HEK293 (cell line): ENCODE measurements at regions not wholly inside any gene's neighbourhood (a gene's known extent, or its start where the extent isn't known, plus 50 kb on each side); places are given as distances from the start of the nearest gene placed in this dataset.

Source experiments
- CTCF ChIA-PET: fragments of 350-600 bp; formaldehyde crosslinking; extraction: SDS; loops from one replicate; lab custom pipeline; 2021; ENCODE audit warnings: antibody characterized with exemption; lab: Yijun Ruan, JAX
- POLR2A ChIA-PET: fragments of 300-600 bp; formaldehyde crosslinking; extraction: SDS; loops from one replicate; lab custom pipeline; 2020; ENCODE audit warnings: antibody characterized with exemption, inconsistent platforms; lab: Yijun Ruan, JAX
- H3K27ac ChIP-seq: fragments of 200-500 bp; sonication (Bioruptor generic); 2 replicates; pipeline ENCODE4 v1.5.1; 2014; ENCODE audit warnings: low read depth, low read length, control low read depth, inconsistent platforms; ENCODE audit errors: extremely low read depth
- H3K36me3 ChIP-seq, 2 experiments: fragments of 200-500 bp in 1 of 2; sonication (Bioruptor generic) in 1 of 2; 1 replicate in 1 of 2; 2 replicates in 1 of 2; pipeline ENCODE4 v1.5.1; 2014 to 2017; ENCODE audit warnings: inconsistent platforms in 2 of 2, low read length in 2 of 2; ENCODE audit not compliant: control insufficient read depth in 2 of 2, insufficient read depth in 1 of 2
- H3K4me1 ChIP-seq: fragments of 200-500 bp; sonication (Bioruptor generic); 2 replicates; pipeline ENCODE4 v1.5.1; 2014; ENCODE audit warnings: mild to moderate bottlenecking, low read length, inconsistent platforms; ENCODE audit not compliant: control insufficient read depth, insufficient read depth
- H3K4me3 ChIP-seq: 2 replicates; pipeline ENCODE4 v1.5.1; 2011; ENCODE audit warnings: low read depth, mild to moderate bottlenecking, control low read depth, low read length, moderate library complexity
- H3K9me3 ChIP-seq: fragments of 200-500 bp; sonication (Bioruptor generic); 2 replicates; pipeline ENCODE4 v1.5.1; 2014; ENCODE audit warnings: low read depth, low read length, inconsistent platforms; ENCODE audit not compliant: control insufficient read depth, insufficient read depth
- OSR2 ChIP-seq: fragments of 450-650 bp; formaldehyde crosslinking; IDR thresholded peaks from 2 replicates; pipeline ENCODE4 v1.5.1; 2016; ENCODE audit warnings: missing biosample characterization, missing genetic modification characterization
- WT1 ChIP-seq: fragments of 450-650 bp; formaldehyde crosslinking; IDR thresholded peaks from 2 replicates; pipeline ENCODE4 v1.5.1; 2016; ENCODE audit warnings: missing biosample characterization, missing genetic modification characterization
- YY2 ChIP-seq: fragments of 450-650 bp; formaldehyde crosslinking; IDR thresholded peaks from 2 replicates; pipeline ENCODE4 v1.5.1; 2016; ENCODE audit warnings: missing biosample characterization, missing genetic modification characterization
- ZNF133 ChIP-seq: fragments of 450-650 bp; formaldehyde crosslinking; IDR thresholded peaks from 2 replicates; pipeline ENCODE4 v1.5.1; 2016; ENCODE audit warnings: missing biosample characterization, missing genetic modification characterization
- ZNF174 ChIP-seq: fragments of 450-650 bp; formaldehyde crosslinking; IDR thresholded peaks from 2 replicates; pipeline ENCODE4 v1.5.0; 2017; ENCODE audit warnings: missing biosample characterization, mild to moderate bottlenecking, missing genetic modification characterization
- ZNF292 ChIP-seq: fragments of 450-650 bp; formaldehyde crosslinking; IDR thresholded peaks from 2 replicates; pipeline ENCODE4 v1.5.1; 2016; ENCODE audit warnings: low read depth, missing biosample characterization, missing genetic modification characterization, borderline replicate concordance
- ZNF416 ChIP-seq: fragments of 450-650 bp; formaldehyde crosslinking; IDR thresholded peaks from 2 replicates; pipeline ENCODE4 v1.5.1; 2016; ENCODE audit warnings: missing biosample characterization, missing genetic modification characterization
- ZNF473 ChIP-seq: fragments of 450-650 bp; formaldehyde crosslinking; IDR thresholded peaks from 2 replicates; pipeline ENCODE4 v1.5.1; 2017; ENCODE audit warnings: missing biosample characterization, missing genetic modification characterization
- ZNF529 ChIP-seq: fragments of 450-650 bp; formaldehyde crosslinking; IDR thresholded peaks from 2 replicates; pipeline ENCODE4 v1.5.1; 2017; ENCODE audit warnings: missing genetic modification characterization, missing biosample characterization; ENCODE audit not compliant: insufficient replicate concordance
- ZNF560 ChIP-seq: fragments of 450-650 bp; formaldehyde crosslinking; IDR thresholded peaks from 2 replicates; pipeline ENCODE4 v1.5.1; 2017; ENCODE audit warnings: missing biosample characterization, missing genetic modification characterization, borderline replicate concordance
- ZNF610 ChIP-seq: fragments of 450-650 bp; formaldehyde crosslinking; IDR thresholded peaks from 2 replicates; pipeline ENCODE4 v1.5.1; 2016; ENCODE audit warnings: missing biosample characterization, missing genetic modification characterization, borderline replicate concordance
- ZNF701 ChIP-seq: fragments of 450-650 bp; formaldehyde crosslinking; IDR thresholded peaks from 2 replicates; pipeline ENCODE4 v1.5.1; 2016; ENCODE audit warnings: missing biosample characterization, missing genetic modification characterization
- TF ChIP-seq, protein P1 (sequence below): fragments of 450-650 bp; formaldehyde crosslinking; IDR thresholded peaks from 2 replicates; pipeline ENCODE4 v1.5.1; 2017; ENCODE audit warnings: missing biosample characterization, missing genetic modification characterization
- TF ChIP-seq, protein P2 (sequence below): fragments of 450-650 bp; formaldehyde crosslinking; IDR thresholded peaks from 2 replicates; pipeline ENCODE4 v1.5.1; 2016; ENCODE audit warnings: missing biosample characterization, missing genetic modification characterization, borderline replicate concordance
- TF ChIP-seq, protein P3 (sequence below): IDR thresholded peaks from 2 replicates; pipeline ENCODE4 v1.6.1; 2011; ENCODE audit warnings: mild to moderate bottlenecking, low read depth, low read length, borderline replicate concordance
- TF ChIP-seq, protein P4 (sequence below): fragments of 450-650 bp; formaldehyde crosslinking; IDR thresholded peaks from 2 replicates; pipeline ENCODE4 v1.5.1; 2016; ENCODE audit warnings: missing biosample characterization, missing genetic modification characterization, low read depth
- TF ChIP-seq, protein P5 (sequence below): fragments of 450-650 bp; formaldehyde crosslinking; IDR thresholded peaks from 2 replicates; pipeline ENCODE4 v1.5.1; 2016; ENCODE audit warnings: missing biosample characterization, missing genetic modification characterization

DNA sequence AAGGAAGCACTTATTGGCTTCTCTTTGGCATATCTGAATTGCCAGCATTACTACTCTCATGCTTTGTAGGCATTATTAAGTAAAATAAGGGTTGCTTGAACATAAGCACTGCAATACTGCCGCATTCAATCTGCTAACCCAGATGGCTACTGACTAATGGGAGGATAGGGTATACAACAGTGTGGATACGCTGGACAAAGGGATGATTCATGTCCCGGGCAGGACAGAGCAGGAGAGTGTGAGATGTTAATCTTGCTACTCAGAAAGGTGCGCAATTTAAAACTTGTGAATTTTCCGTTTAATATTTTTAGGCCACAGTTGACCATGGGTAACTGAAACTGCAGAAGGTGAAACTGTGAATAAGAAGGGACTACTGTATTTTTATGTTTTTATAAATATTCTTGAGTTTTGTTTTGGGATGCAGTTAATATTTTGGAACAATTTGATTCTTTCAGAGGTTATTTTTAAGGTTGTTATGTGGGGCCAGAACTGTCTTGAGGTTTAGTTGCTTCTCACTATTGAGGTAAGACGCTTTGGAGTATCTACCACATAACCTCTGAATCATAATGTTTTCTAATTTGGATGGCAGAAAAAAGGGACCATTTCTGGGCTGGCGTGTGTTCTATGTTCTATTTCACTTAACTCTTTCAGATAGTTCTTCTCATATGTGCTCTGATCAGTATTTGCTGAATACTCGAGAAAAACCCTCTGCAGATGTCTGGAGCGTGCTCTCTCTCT is 75.7 kb upstream of the SYPL1 start:
- POLR2A ChIA-PET, result no interaction called here
- no peaks in the 10 kb centered on the region for H3K4me1 ChIP-seq
- CTCF ChIA-PET, result interaction anchor here (0.6 to 1.2 kb wide), 3 partner anchors 11 to 186 kb away, joined by 3 to 5 read pairs (median 3); no protein-coding TSS in a partner anchor
- TF ChIP-seq, protein P1, sequence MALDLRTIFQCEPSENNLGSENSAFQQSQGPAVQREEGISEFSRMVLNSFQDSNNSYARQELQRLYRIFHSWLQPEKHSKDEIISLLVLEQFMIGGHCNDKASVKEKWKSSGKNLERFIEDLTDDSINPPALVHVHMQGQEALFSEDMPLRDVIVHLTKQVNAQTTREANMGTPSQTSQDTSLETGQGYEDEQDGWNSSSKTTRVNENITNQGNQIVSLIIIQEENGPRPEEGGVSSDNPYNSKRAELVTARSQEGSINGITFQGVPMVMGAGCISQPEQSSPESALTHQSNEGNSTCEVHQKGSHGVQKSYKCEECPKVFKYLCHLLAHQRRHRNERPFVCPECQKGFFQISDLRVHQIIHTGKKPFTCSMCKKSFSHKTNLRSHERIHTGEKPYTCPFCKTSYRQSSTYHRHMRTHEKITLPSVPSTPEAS (tag by site-specific recombination), result no peak
- TF ChIP-seq ZNF133 (tag by site-specific recombination), result no peak
- no peak for TF ChIP-seq ZNF174 (tag by site-specific recombination)
- no peak for TF ChIP-seq YY2
- TF ChIP-seq WT1, result no peak
- TF ChIP-seq OSR2 (tag by site-specific recombination), result no peak
- TF ChIP-seq ZNF416 (tag by site-specific recombination), result no peak
- TF ChIP-seq, all 188 proteins: peak for 0
- Histone ChIP-seq H3K4me3 (no peak overlapping the region), H3K36me3 (no peaks in the 10 kb centered on the region), H3K9me3 (no peaks in the 10 kb centered on the region), H3K27ac (no peak overlapping the region)

DNA sequence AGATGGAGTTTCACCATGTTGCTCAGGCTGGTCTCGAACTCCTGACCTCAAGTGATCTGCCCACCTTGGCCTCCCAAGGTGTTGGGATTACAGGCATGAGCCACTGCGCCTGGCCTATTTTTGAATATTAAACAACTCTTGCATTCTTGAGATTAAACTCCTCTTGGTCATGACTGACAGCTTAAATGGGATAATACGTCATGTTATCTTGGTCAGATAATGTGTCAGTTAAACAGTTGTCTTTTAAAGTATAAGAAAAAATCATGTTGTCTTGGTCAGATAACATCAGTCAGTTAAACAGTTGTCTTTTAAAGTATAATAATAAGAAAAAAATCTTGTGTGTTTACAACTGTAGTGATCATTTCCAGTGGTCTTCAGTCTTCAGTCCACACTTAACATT is 73.6 kb upstream of the SYPL1 start:
- Histone ChIP-seq H3K4me3 (no peak overlapping the region), H3K36me3 (no peaks in the 10 kb centered on the region), H3K27ac (no peak overlapping the region)
- CTCF ChIA-PET, result no interaction called here
- no peak for TF ChIP-seq ZNF610 (tag by site-specific recombination)
- TF ChIP-seq, protein P2, sequence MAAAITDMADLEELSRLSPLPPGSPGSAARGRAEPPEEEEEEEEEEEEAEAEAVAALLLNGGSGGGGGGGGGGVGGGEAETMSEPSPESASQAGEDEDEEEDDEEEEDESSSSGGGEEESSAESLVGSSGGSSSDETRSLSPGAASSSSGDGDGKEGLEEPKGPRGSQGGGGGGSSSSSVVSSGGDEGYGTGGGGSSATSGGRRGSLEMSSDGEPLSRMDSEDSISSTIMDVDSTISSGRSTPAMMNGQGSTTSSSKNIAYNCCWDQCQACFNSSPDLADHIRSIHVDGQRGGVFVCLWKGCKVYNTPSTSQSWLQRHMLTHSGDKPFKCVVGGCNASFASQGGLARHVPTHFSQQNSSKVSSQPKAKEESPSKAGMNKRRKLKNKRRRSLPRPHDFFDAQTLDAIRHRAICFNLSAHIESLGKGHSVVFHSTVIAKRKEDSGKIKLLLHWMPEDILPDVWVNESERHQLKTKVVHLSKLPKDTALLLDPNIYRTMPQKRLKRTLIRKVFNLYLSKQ (tag by site-specific recombination), result no peak
- TF ChIP-seq ZNF473 (tag by site-specific recombination), result no peak
- no peak for TF ChIP-seq ZNF560 (tag by site-specific recombination)
- TF ChIP-seq, protein P3, sequence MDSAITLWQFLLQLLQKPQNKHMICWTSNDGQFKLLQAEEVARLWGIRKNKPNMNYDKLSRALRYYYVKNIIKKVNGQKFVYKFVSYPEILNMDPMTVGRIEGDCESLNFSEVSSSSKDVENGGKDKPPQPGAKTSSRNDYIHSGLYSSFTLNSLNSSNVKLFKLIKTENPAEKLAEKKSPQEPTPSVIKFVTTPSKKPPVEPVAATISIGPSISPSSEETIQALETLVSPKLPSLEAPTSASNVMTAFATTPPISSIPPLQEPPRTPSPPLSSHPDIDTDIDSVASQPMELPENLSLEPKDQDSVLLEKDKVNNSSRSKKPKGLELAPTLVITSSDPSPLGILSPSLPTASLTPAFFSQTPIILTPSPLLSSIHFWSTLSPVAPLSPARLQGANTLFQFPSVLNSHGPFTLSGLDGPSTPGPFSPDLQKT, result no peak
- TF ChIP-seq ZNF133 (tag by site-specific recombination), result no peak
- TF ChIP-seq, protein P4, sequence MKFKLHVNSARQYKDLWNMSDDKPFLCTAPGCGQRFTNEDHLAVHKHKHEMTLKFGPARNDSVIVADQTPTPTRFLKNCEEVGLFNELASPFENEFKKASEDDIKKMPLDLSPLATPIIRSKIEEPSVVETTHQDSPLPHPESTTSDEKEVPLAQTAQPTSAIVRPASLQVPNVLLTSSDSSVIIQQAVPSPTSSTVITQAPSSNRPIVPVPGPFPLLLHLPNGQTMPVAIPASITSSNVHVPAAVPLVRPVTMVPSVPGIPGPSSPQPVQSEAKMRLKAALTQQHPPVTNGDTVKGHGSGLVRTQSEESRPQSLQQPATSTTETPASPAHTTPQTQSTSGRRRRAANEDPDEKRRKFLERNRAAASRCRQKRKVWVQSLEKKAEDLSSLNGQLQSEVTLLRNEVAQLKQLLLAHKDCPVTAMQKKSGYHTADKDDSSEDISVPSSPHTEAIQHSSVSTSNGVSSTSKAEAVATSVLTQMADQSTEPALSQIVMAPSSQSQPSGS, result no peak
- TF ChIP-seq, all 188 proteins: peak for 0
- POLR2A ChIA-PET, result no interaction called here
- H3K9me3 ChIP-seq, result no peaks in the 10 kb centered on the region
- H3K4me1 ChIP-seq, result no peaks in the 10 kb centered on the region

DNA sequence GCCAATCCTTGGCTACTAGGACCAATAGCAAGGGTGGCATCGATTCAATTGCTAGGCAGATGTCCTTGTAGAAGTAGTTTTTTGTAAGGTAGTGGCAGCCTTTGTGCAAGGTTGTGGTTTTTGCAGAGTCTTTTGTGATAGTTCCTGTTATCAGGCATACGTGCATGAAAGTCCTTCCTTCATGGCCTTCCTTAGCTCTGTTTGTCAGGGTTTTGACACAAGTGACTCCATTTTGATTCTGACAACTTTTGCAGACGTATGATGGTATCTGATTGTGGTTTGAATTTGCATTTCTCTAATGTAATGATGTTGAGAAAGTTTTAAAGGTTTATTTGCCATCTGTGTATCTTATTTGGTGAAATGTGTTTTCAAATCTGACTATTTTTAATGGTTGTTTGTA is 71.8 kb upstream of the SYPL1 start:
- Histone ChIP-seq H3K36me3 (no peaks in the 10 kb centered on the region), H3K4me3 (no peak overlapping the region), H3K9me3 (no peaks in the 10 kb centered on the region), H3K27ac (no peak overlapping the region), H3K4me1 (no peaks in the 10 kb centered on the region)
- ChIA-PET CTCF (no interaction called here), POLR2A (no interaction called here)
- TF ChIP-seq, protein P5, sequence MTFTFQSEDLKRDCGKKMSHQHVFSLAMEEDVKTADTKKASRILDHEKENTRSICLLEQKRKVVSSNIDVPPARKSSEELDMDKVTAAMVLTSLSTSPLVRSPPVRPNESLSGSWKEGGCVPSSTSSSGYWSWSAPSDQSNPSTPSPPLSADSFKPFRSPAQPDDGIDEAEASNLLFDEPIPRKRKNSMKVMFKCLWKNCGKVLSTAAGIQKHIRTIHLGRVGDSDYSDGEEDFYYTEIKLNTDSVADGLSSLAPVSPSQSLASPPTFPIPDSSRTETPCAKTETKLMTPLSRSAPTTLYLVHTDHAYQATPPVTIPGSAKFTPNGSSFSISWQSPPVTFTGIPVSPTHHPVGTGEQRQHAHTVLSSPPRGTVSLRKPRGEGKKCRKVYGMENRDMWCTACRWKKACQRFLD (tag by site-specific recombination), result no peak
- TF ChIP-seq ZNF292 (tag by site-specific recombination) (no peak), ZNF701 (no peak), ZNF529 (tag by site-specific recombination) (no peak)
